ENCODE measurements at regions not wholly inside any gene's neighbourhood (a gene's known extent, or its start where the extent isn't known, plus 50 kb on each side); places are given as distances from the start of the nearest gene placed in this dataset.
A peak's percentile ranks its signal among the peaks of the same experiment; 100 is the strongest.
"Not testable (repeated sequence)": the region's sequence is repeated elsewhere in the genome, so short reads cannot be mapped to it uniquely, and the experiment has no call there.

GRCh38 chr20:25932170-25932569 is 235.5 kb upstream of the ZNF337 start:
- no CpG with 5 or more reads among the region's 2 CpGs for WGBS (ENCODE audit: insufficient coverage)
- H3K27ac ChIP-seq (ENCODE audit: insufficient read depth in 1 of 2, low read depth in 1 of 2, low read length in 2 of 2, poor library complexity in 1 of 2, severe bottlenecking in 2 of 2); H3K9me3 ChIP-seq (ENCODE audit: control extremely low read depth in 1 of 5, control insufficient read depth in 4 of 5, insufficient read depth in 2 of 5, low read depth in 1 of 5, low read length in 4 of 5); POLR2A ChIA-PET; H3K27me3 ChIP-seq (replicated peaks in 2 of 5; ENCODE audit: control insufficient read depth in 4 of 5, insufficient read depth in 5 of 5, low read length in 4 of 5); DNase-seq; CTCF ChIA-PET; H3K36me3 ChIP-seq (ENCODE audit: control insufficient read depth in 4 of 4, insufficient read depth in 4 of 4, low read length in 3 of 4); H3K4me1 ChIP-seq (ENCODE audit: control extremely low read depth in 1 of 4, control insufficient read depth in 4 of 4, insufficient read depth in 4 of 4, low read length in 3 of 4); H3K4me3 ChIP-seq (ENCODE audit: control insufficient read depth in 1 of 7, extremely low read depth in 1 of 7, insufficient read depth in 4 of 7, low read depth in 2 of 7, low read length in 6 of 7): not testable (repeated sequence)

- H3K27ac ChIP-seq (ENCODE audit: insufficient read depth in 1 of 2, low read depth in 1 of 2, low read length in 2 of 2, poor library complexity in 1 of 2, severe bottlenecking in 2 of 2); H3K4me1 ChIP-seq (ENCODE audit: control extremely low read depth in 1 of 4, control insufficient read depth in 4 of 4, insufficient read depth in 4 of 4, low read length in 3 of 4); H3K36me3 ChIP-seq (ENCODE audit: control insufficient read depth in 4 of 4, insufficient read depth in 4 of 4, low read length in 3 of 4); H3K4me3 ChIP-seq (ENCODE audit: control insufficient read depth in 1 of 7, extremely low read depth in 1 of 7, insufficient read depth in 4 of 7, low read depth in 2 of 7, low read length in 6 of 7); DNase-seq; POLR2A ChIA-PET; H3K27me3 ChIP-seq (replicated peaks in 2 of 5; ENCODE audit: control insufficient read depth in 4 of 5, insufficient read depth in 5 of 5, low read length in 4 of 5); CTCF ChIA-PET; H3K9me3 ChIP-seq (ENCODE audit: control extremely low read depth in 1 of 5, control insufficient read depth in 4 of 5, insufficient read depth in 2 of 5, low read depth in 1 of 5, low read length in 4 of 5): not testable (repeated sequence)
Observed at GRCh38 chr20:25902321-25902720, 205.7 kb upstream of the ZNF337 start.

- DNase-seq = not testable (repeated sequence)
Observed at GRCh38 chr20:25898663-25899062, 202.0 kb upstream of the ZNF337 start.

GRCh38 chr20:25879096-25879495 is 182.4 kb upstream of the ZNF337 start:
- 100% methylated on average over 2 of the region's 2 CpGs for WGBS (ENCODE audit: insufficient coverage)
- H3K9me3 ChIP-seq (ENCODE audit: control extremely low read depth in 1 of 5, control insufficient read depth in 4 of 5, insufficient read depth in 2 of 5, low read depth in 1 of 5, low read length in 4 of 5); CTCF ChIA-PET; H3K27me3 ChIP-seq (replicated peaks in 2 of 5; ENCODE audit: control insufficient read depth in 4 of 5, insufficient read depth in 5 of 5, low read length in 4 of 5); H3K36me3 ChIP-seq (ENCODE audit: control insufficient read depth in 4 of 4, insufficient read depth in 4 of 4, low read length in 3 of 4); H3K4me3 ChIP-seq (ENCODE audit: control insufficient read depth in 1 of 7, extremely low read depth in 1 of 7, insufficient read depth in 4 of 7, low read depth in 2 of 7, low read length in 6 of 7); DNase-seq; H3K4me1 ChIP-seq (ENCODE audit: control extremely low read depth in 1 of 4, control insufficient read depth in 4 of 4, insufficient read depth in 4 of 4, low read length in 3 of 4); POLR2A ChIA-PET; H3K27ac ChIP-seq (ENCODE audit: insufficient read depth in 1 of 2, low read depth in 1 of 2, low read length in 2 of 2, poor library complexity in 1 of 2, severe bottlenecking in 2 of 2): not testable (repeated sequence)

More at GRCh38 chr20:25898663-25899062, 202.0 kb upstream of the ZNF337 start:
- H3K36me3 ChIP-seq (ENCODE audit: control insufficient read depth in 4 of 4, insufficient read depth in 4 of 4, low read length in 3 of 4); H3K4me1 ChIP-seq (ENCODE audit: control extremely low read depth in 1 of 4, control insufficient read depth in 4 of 4, insufficient read depth in 4 of 4, low read length in 3 of 4); POLR2A ChIA-PET; CTCF ChIA-PET; H3K27ac ChIP-seq (ENCODE audit: insufficient read depth in 1 of 2, low read depth in 1 of 2, low read length in 2 of 2, poor library complexity in 1 of 2, severe bottlenecking in 2 of 2); H3K9me3 ChIP-seq (ENCODE audit: control extremely low read depth in 1 of 5, control insufficient read depth in 4 of 5, insufficient read depth in 2 of 5, low read depth in 1 of 5, low read length in 4 of 5); H3K4me3 ChIP-seq (ENCODE audit: control insufficient read depth in 1 of 7, extremely low read depth in 1 of 7, insufficient read depth in 4 of 7, low read depth in 2 of 7, low read length in 6 of 7); H3K27me3 ChIP-seq (replicated peaks in 2 of 5; ENCODE audit: control insufficient read depth in 4 of 5, insufficient read depth in 5 of 5, low read length in 4 of 5): not testable (repeated sequence)
- 88% methylated on average over 3 of the region's 5 CpGs for WGBS (ENCODE audit: insufficient coverage)

GRCh38 chr20:25868650-25868979 is 172.0 kb upstream of the ZNF337 start:
- DNase-seq; H3K36me3 ChIP-seq (ENCODE audit: control insufficient read depth in 4 of 4, insufficient read depth in 4 of 4, low read length in 3 of 4); H3K9me3 ChIP-seq (ENCODE audit: control extremely low read depth in 1 of 5, control insufficient read depth in 4 of 5, insufficient read depth in 2 of 5, low read depth in 1 of 5, low read length in 4 of 5); POLR2A ChIA-PET; H3K27ac ChIP-seq (ENCODE audit: insufficient read depth in 1 of 2, low read depth in 1 of 2, low read length in 2 of 2, poor library complexity in 1 of 2, severe bottlenecking in 2 of 2): not testable (repeated sequence)
- peaks cover 0 to 18% (median 9%) of the 10 kb centered on the region in 4 experiments for H3K4me1 ChIP-seq (ENCODE audit: control extremely low read depth in 1 of 4, control insufficient read depth in 4 of 4, insufficient read depth in 4 of 4, low read length in 3 of 4)
- peak overlapping the region in 1 of 7 experiments; percentile 71 for H3K4me3 ChIP-seq (ENCODE audit: control insufficient read depth in 1 of 7, extremely low read depth in 1 of 7, insufficient read depth in 4 of 7, low read depth in 2 of 7, low read length in 6 of 7)
- H3K27me3 ChIP-seq (replicated peaks in 2 of 5; ENCODE audit: control insufficient read depth in 4 of 5, insufficient read depth in 5 of 5, low read length in 4 of 5) = peaks cover 0 to 64% (median 26%) of the 10 kb centered on the region in 5 experiments
- CTCF ChIA-PET = interaction anchor here (0.6 kb wide), 1 partner anchor 448 kb away, joined by 4 read pairs; no protein-coding TSS in a partner anchor
- WGBS (ENCODE audit: insufficient coverage) = 52% methylated on average over 14 of the region's 17 CpGs

- Histone ChIP-seq H3K27me3 (replicated peaks in 2 of 5; ENCODE audit: control insufficient read depth in 4 of 5, insufficient read depth in 5 of 5, low read length in 4 of 5) (peaks cover 0 to 70% (median 27%) of the 10 kb centered on the region in 5 experiments), H3K27ac (ENCODE audit: insufficient read depth in 1 of 2, low read depth in 1 of 2, low read length in 2 of 2, poor library complexity in 1 of 2, severe bottlenecking in 2 of 2) (no peak overlapping the region), H3K4me1 (ENCODE audit: control extremely low read depth in 1 of 4, control insufficient read depth in 4 of 4, insufficient read depth in 4 of 4, low read length in 3 of 4) (peaks cover 0 to 24% (median 14%) of the 10 kb centered on the region in 4 experiments), H3K4me3 (ENCODE audit: control insufficient read depth in 1 of 7, extremely low read depth in 1 of 7, insufficient read depth in 4 of 7, low read depth in 2 of 7, low read length in 6 of 7) (peak overlapping the region in 6 of 7 experiments; percentile 15 to 75 (median 40)), H3K9me3 (ENCODE audit: control extremely low read depth in 1 of 5, control insufficient read depth in 4 of 5, insufficient read depth in 2 of 5, low read depth in 1 of 5, low read length in 4 of 5) (no peaks in the 10 kb centered on the region), H3K36me3 (ENCODE audit: control insufficient read depth in 4 of 4, insufficient read depth in 4 of 4, low read length in 3 of 4) (no peaks in the 10 kb centered on the region)
- ChIA-PET POLR2A (no interaction called here), CTCF (interaction anchor here (0.6 kb wide), 1 partner anchor 448 kb away, joined by 4 read pairs; no protein-coding TSS in a partner anchor)
- 32% methylated on average over 37 of the region's 46 CpGs for WGBS (ENCODE audit: insufficient coverage)
- peak; percentile 59 to 76 (median 73) for DNase-seq
Observed at GRCh38 chr20:25867776-25868649, 171.4 kb upstream of the ZNF337 start.

GRCh38 chr20:25867015-25867775 is 170.5 kb upstream of the ZNF337 start:
- H3K4me1 ChIP-seq (ENCODE audit: control extremely low read depth in 1 of 4, control insufficient read depth in 4 of 4, insufficient read depth in 4 of 4, low read length in 3 of 4) = peaks cover 0 to 32% (median 18%) of the 10 kb centered on the region in 4 experiments
- 90% methylated on average over 29 of the region's 35 CpGs for WGBS (ENCODE audit: insufficient coverage)
- peaks cover 0 to 78% (median 29%) of the 10 kb centered on the region in 5 experiments for H3K27me3 ChIP-seq (replicated peaks in 2 of 5; ENCODE audit: control insufficient read depth in 4 of 5, insufficient read depth in 5 of 5, low read length in 4 of 5)
- H3K27ac ChIP-seq (ENCODE audit: insufficient read depth in 1 of 2, low read depth in 1 of 2, low read length in 2 of 2, poor library complexity in 1 of 2, severe bottlenecking in 2 of 2); H3K9me3 ChIP-seq (ENCODE audit: control extremely low read depth in 1 of 5, control insufficient read depth in 4 of 5, insufficient read depth in 2 of 5, low read depth in 1 of 5, low read length in 4 of 5); CTCF ChIA-PET; H3K4me3 ChIP-seq (ENCODE audit: control insufficient read depth in 1 of 7, extremely low read depth in 1 of 7, insufficient read depth in 4 of 7, low read depth in 2 of 7, low read length in 6 of 7); POLR2A ChIA-PET; H3K36me3 ChIP-seq (ENCODE audit: control insufficient read depth in 4 of 4, insufficient read depth in 4 of 4, low read length in 3 of 4); DNase-seq: not testable (repeated sequence)

Measured in common myeloid progenitor, CD34-positive (primary cell).